Neural progenitor cell (in vitro differentiated cells): ENCODE measurements at regions not wholly inside any gene's neighbourhood (a gene's known extent, or its start where the extent isn't known, plus 50 kb on each side); places are given as distances from the start of the nearest gene placed in this dataset.

Experiments
- EZH2phosphoT487 ChIP-seq: fragments of 200-600 bp; sonication (generic); IDR thresholded peaks from 2 replicates; pipeline ENCODE4 v1.6.1; 2017; ENCODE audit warnings: antibody characterized with exemption
- TF ChIP-seq, protein P1 (sequence below): fragments of 200-600 bp; sonication (generic); IDR thresholded peaks from 2 replicates; pipeline ENCODE4 v1.5.1; 2017; ENCODE audit warnings: antibody characterized with exemption, mild to moderate bottlenecking

DNA sequence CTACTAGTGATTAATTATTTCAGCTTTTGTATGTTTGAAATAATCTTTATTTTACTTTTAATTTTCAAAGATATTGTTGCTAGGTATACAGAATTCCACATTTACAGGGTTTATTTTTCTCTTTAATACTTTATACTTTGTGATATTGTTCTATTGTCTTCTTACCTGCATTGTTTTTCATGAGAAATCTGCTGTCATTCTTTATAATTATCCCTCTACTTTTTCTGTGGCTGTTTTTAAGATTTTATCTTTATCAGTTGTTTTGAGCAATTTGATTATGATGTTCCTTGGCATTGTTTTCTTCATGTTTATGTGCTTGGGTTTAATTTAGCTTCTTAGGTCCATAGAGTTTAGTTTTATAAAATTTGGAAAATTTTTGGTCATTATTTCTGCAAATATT lies 168.6 kb downstream of the DTWD1 start:
- TF ChIP-seq, protein P1, sequence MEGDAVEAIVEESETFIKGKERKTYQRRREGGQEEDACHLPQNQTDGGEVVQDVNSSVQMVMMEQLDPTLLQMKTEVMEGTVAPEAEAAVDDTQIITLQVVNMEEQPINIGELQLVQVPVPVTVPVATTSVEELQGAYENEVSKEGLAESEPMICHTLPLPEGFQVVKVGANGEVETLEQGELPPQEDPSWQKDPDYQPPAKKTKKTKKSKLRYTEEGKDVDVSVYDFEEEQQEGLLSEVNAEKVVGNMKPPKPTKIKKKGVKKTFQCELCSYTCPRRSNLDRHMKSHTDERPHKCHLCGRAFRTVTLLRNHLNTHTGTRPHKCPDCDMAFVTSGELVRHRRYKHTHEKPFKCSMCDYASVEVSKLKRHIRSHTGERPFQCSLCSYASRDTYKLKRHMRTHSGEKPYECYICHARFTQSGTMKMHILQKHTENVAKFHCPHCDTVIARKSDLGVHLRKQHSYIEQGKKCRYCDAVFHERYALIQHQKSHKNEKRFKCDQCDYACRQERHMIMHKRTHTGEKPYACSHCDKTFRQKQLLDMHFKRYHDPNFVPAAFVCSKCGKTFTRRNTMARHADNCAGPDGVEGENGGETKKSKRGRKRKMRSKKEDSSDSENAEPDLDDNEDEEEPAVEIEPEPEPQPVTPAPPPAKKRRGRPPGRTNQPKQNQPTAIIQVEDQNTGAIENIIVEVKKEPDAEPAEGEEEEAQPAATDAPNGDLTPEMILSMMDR, result no peak
- no peak for TF ChIP-seq EZH2phosphoT487
